Colonic mucosa (tissue), 4 donors: ENCODE measurements at regions not wholly inside any gene's neighbourhood (a gene's known extent, or its start where the extent isn't known, plus 50 kb on each side); places are given as distances from the start of the nearest gene placed in this dataset.
"Not testable (repeated sequence)": the region's sequence is repeated elsewhere in the genome, so short reads cannot be mapped to it uniquely, and the experiment has no call there.

Source experiments
- DNase-seq: peaks from one replicate; pipeline ENCODE4 v3.0.0-alpha.2; 2020
- H3K27ac ChIP-seq: fragments of 200-600 bp; one replicate; pipeline ENCODE4 v1.8.0; 2021
- H3K27me3 ChIP-seq: fragments of 200-600 bp; one replicate; pipeline ENCODE4 v1.8.0; 2021
- H3K36me3 ChIP-seq: fragments of 200-600 bp; one replicate; pipeline ENCODE4 v1.8.0; 2021
- H3K4me1 ChIP-seq: fragments of 200-600 bp; one replicate; pipeline ENCODE4 v1.8.0; 2021; ENCODE audit warnings: mild to moderate bottlenecking
- H3K4me3 ChIP-seq: fragments of 200-600 bp; one replicate; pipeline ENCODE4 v1.8.0; 2021
- H3K9ac ChIP-seq, 2 donors: one replicate each; pipeline ENCODE4 v1.7.0; 2013; ENCODE audit warnings: control low read depth in 2 of 2, low read depth in 2 of 2, low read length in 2 of 2
- H3K9me3 ChIP-seq: fragments of 200-600 bp; one replicate; pipeline ENCODE4 v1.8.0; 2021
- intact Hi-C: fragments of 100-400 bp; cut with DNase I; formaldehyde crosslinking; loops from one replicate; pipeline ENCODE4 v1.14.1; 2022
- donor health status: healthy.
- donor health status: DM: no; HTN: no; CAD: no.
- donor health status: DM: no; HTN: no; CAD: no.

GRCh38 chr20:30660982-30661381 lies 596.5 kb upstream of the DEFB115 start:
- H3K4me3 ChIP-seq, H3K36me3 ChIP-seq, H3K4me1 ChIP-seq, intact Hi-C loops, H3K9me3 ChIP-seq, DNase-seq, H3K9ac ChIP-seq, H3K27ac ChIP-seq, H3K27me3 ChIP-seq: not testable (repeated sequence)

- H3K4me3 ChIP-seq, H3K9ac ChIP-seq, DNase-seq, intact Hi-C loops, H3K4me1 ChIP-seq, H3K36me3 ChIP-seq, H3K27ac ChIP-seq, H3K9me3 ChIP-seq, H3K27me3 ChIP-seq: not testable (repeated sequence)
Measured at GRCh38 chr20:30668418-30668817, 589.0 kb upstream of the DEFB115 start.

GRCh38 chr20:30669330-30670029 lies 588.0 kb upstream of the DEFB115 start:
- H3K9ac ChIP-seq, H3K27ac ChIP-seq, H3K36me3 ChIP-seq, DNase-seq, H3K9me3 ChIP-seq, H3K4me3 ChIP-seq, H3K27me3 ChIP-seq, H3K4me1 ChIP-seq, intact Hi-C loops: not testable (repeated sequence)

- H3K4me3 ChIP-seq, H3K4me1 ChIP-seq, H3K27ac ChIP-seq, H3K9ac ChIP-seq, H3K27me3 ChIP-seq, H3K36me3 ChIP-seq, H3K9me3 ChIP-seq, intact Hi-C loops, DNase-seq: not testable (repeated sequence)
Measured at GRCh38 chr20:30671120-30671519, 586.3 kb upstream of the DEFB115 start.

GRCh38 chr20:30675988-30676564 lies 581.4 kb upstream of the DEFB115 start:
- H3K27ac ChIP-seq, H3K27me3 ChIP-seq, H3K4me3 ChIP-seq, H3K9me3 ChIP-seq, intact Hi-C loops, DNase-seq, H3K9ac ChIP-seq, H3K36me3 ChIP-seq, H3K4me1 ChIP-seq: not testable (repeated sequence)

- H3K36me3 ChIP-seq, H3K9ac ChIP-seq, H3K27ac ChIP-seq, intact Hi-C loops, H3K27me3 ChIP-seq, DNase-seq, H3K4me1 ChIP-seq, H3K4me3 ChIP-seq, H3K9me3 ChIP-seq: not testable (repeated sequence)
Measured at GRCh38 chr20:30682236-30682635, 575.2 kb upstream of the DEFB115 start.

GRCh38 chr20:30712861-30713260 lies 544.6 kb upstream of the DEFB115 start:
- not testable (repeated sequence) for DNase-seq

GRCh38 chr20:30719415-30720199 lies 537.9 kb upstream of the DEFB115 start:
- intact Hi-C loops, H3K4me3 ChIP-seq, H3K27ac ChIP-seq, H3K36me3 ChIP-seq, DNase-seq, H3K9ac ChIP-seq, H3K27me3 ChIP-seq, H3K4me1 ChIP-seq, H3K9me3 ChIP-seq: not testable (repeated sequence)

More at GRCh38 chr20:30712861-30713260, 544.6 kb upstream of the DEFB115 start:
- H3K4me3 ChIP-seq, H3K9me3 ChIP-seq, H3K27ac ChIP-seq, H3K9ac ChIP-seq, intact Hi-C loops, H3K36me3 ChIP-seq, H3K27me3 ChIP-seq, H3K4me1 ChIP-seq: not testable (repeated sequence)

- H3K4me3 ChIP-seq, result peak overlapping the region; percentile 9
- H3K9me3 ChIP-seq, H3K4me1 ChIP-seq, H3K27ac ChIP-seq, H3K27me3 ChIP-seq, H3K36me3 ChIP-seq, H3K9ac ChIP-seq, intact Hi-C loops: not testable (repeated sequence)
- peak; percentile 24 for DNase-seq
Measured at GRCh38 chr20:30723511-30723910, 534.0 kb upstream of the DEFB115 start.

GRCh38 chr20:30723934-30724687 lies 533.4 kb upstream of the DEFB115 start:
- peak; percentile 77 for DNase-seq
- H3K9ac ChIP-seq, intact Hi-C loops, H3K9me3 ChIP-seq, H3K36me3 ChIP-seq, H3K27me3 ChIP-seq, H3K4me1 ChIP-seq, H3K27ac ChIP-seq: not testable (repeated sequence)
- peak overlapping the region; percentile 7 for H3K4me3 ChIP-seq

GRCh38 chr20:30724688-30725074 lies 532.8 kb upstream of the DEFB115 start:
- H3K36me3 ChIP-seq, H3K9ac ChIP-seq, H3K27ac ChIP-seq, intact Hi-C loops, H3K4me3 ChIP-seq, H3K4me1 ChIP-seq, H3K9me3 ChIP-seq, H3K27me3 ChIP-seq: not testable (repeated sequence)
- peak; percentile 22 for DNase-seq

- H3K4me1 ChIP-seq, intact Hi-C loops, H3K9ac ChIP-seq, H3K36me3 ChIP-seq, H3K9me3 ChIP-seq, H3K27ac ChIP-seq, H3K27me3 ChIP-seq, H3K4me3 ChIP-seq: not testable (repeated sequence)
- DNase-seq, result peak; percentile 18
Measured at GRCh38 chr20:30725188-30725587, 532.3 kb upstream of the DEFB115 start.

GRCh38 chr20:30728271-30728885 lies 529.1 kb upstream of the DEFB115 start:
- intact Hi-C loops, H3K4me1 ChIP-seq, DNase-seq, H3K9ac ChIP-seq, H3K36me3 ChIP-seq, H3K27ac ChIP-seq, H3K27me3 ChIP-seq, H3K9me3 ChIP-seq, H3K4me3 ChIP-seq: not testable (repeated sequence)
